Endothelial cell of hepatic sinusoid (primary cell): ENCODE measurements at regions not wholly inside any gene's neighbourhood (a gene's known extent, or its start where the extent isn't known, plus 50 kb on each side); places are given as distances from the start of the nearest gene placed in this dataset.

Source experiments
- in situ Hi-C: cut with HindIII; loops from 2 replicates; pipeline ENCODE4 v1.10.0; 2017; ENCODE audit warnings: low sequenced_read_pairs

DNA sequence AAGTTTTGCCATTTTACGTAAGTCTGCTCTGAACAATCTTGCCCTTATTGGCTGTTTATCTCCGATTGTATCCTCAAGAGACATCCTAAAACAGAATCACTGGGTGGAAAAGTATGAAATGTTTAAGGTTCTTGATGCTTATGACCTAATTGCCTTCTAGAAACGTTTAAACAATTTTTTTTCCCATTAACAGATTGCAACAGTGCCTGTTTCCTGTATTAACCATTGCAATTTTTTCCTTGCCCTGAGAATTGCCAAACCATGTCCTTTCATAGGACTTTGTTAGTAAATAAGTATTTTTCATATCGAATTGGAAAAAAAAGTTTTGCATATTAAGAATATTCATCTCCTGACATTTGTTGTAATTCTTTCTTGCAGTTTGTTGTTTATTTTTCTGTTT, 639.8 kb downstream of the INHBA start:
- in situ Hi-C loops = no loop called here

DNA sequence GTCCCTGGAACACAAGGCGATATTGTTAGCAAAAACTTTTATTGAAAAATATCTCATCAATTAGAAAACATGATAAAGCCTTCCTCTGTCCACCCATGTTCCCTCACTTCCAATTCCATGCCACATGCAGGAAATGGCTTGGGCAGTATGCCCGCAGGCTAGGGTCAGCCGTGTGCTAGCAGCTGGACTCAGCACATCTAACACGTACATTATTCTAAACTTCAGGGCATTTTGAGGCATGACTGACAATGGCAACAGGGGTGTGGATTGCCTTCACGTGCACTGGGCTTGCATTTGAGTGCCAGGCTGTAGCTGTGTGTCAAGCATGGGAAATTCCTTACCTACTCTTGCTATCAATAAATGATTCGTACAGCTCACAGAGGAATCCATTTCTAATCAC, 642.1 kb downstream of the INHBA start:
- in situ Hi-C loops = no loop called here

DNA sequence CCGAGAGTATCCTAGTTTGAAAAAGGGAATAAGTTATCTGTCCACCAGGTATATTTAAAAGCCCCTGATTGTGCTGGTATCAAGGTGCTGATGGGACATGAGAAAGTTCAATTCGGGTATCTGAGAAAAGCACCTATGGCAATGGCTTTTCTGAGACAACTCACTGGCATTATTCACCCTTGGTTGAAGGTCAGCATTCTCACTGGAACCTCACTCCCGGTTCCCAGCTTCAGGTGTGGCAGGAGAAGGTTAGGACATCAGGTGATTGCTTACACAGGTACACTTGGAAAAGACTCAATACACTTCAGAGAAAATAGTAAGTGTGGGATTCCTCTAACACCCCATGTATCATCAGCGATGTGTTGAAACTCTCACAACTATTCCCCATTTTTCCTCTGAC, 643.1 kb downstream of the INHBA start:
- in situ Hi-C loops = loop anchor here (5.0 kb wide), 2 partner anchors 52 to 68 kb away; no protein-coding TSS in a partner anchor

DNA sequence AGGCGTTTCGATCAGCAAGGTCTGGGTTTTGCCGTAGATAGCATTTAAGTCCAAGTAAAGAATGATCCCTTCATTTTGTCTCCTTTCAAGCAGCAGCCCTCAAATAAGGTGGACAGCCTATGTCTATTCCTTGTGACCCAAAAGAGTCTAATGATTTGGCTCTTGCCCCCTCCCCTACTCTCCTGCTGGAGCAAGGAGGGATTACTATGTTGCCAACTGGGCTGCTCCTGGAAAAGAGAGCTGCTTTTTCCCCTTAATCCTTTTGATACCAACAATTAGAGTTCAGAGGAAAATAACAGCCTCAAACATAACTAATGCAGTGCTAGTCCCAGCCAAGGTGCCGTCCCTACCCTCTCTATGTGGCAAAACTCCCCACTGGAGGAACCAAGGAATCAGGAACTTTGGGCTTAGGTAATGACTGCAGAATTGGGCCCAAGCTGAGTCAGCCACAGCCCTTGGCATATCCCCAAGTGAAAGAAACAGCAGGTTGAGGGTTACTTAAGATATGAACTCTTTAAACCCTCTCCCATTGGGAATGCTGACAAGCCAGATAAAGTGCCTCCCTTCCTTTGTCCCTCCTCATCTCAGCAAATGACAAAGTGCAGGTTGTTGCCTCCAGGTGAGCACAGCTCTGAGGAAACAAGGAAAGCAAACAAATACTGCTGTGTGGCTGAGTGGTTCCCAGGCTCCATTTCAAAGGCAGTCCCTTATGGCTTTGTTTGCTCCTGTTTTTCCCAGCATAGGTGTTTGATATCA, 643.7 kb downstream of the INHBA start:
- in situ Hi-C loops = loop anchor here (5.0 kb wide), 2 partner anchors 52 to 68 kb away; no protein-coding TSS in a partner anchor

DNA sequence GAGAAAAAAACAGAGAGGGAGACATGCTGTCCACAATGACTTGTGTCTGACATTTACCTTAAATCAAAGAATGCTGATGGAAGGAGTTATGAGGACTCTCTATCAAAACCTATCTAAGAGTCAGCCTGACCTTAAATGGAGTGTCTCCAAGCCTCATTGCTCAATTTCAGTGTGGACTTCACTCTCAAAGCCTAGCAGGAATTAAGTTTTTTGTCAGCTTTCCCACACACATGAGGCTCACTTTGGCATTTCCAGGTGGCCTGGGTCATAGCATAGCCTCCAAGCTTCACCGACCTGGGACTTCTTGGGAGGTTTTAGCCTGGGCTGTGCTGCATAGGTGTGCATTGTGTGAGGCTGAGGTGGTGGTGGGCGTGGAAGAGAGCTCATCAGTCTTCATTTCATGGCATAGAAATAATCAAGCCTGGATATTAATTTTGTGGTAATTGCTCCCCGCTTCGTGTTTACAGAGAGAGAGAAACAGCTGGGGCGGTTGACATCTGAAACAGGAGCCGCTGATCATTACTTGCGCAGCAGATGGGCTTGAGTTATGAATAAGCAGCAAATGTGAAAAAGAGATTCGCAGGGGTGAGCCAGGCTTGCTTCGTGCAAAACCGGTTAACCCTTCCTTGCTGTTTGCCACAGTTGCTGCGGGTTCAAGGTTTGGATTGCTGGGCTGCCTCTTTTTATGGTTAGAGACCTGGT, 647.8 kb downstream of the INHBA start:
- in situ Hi-C loops = loop anchor here (5.0 kb wide), 2 partner anchors 48 to 72 kb away; no protein-coding TSS in a partner anchor

DNA sequence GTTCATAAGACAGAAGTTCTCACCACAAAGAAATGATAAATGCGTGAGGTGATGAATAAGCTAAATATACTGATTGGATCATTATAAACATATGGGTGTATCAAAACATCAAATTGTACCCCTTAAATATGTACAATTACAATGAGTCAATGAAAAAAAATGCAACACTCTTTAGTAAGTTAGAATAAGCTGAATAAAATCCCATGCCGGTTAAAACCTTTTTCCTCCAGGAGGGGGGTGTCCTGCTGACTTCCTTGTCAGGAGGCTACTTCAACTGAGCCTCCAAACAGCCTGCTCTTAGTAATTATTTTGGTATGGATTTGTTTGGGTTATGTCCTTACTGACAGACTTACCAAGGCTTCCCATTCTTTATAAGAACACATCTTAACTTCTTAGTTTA, 649.1 kb downstream of the INHBA start:
- in situ Hi-C loops = no loop called here

DNA sequence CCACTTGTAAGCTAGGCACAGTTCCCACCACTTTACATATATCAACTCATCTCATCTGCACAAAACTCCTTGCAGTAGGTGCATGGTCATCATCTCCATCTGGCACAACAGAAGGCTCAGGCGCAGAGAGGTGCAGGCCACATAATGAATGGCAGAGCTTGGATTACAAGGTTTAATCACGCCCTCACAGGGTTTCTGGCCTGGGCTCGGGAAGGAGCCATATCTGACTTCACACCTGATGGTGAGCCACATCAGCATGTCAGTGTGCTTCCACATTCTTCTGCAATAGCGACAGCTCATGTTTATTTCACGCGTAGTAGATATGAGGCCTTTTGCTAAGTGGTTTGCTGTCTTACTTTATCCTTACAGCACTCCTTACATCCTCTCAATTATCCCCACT, 650.2 kb downstream of the INHBA start:
- in situ Hi-C loops = no loop called here

DNA sequence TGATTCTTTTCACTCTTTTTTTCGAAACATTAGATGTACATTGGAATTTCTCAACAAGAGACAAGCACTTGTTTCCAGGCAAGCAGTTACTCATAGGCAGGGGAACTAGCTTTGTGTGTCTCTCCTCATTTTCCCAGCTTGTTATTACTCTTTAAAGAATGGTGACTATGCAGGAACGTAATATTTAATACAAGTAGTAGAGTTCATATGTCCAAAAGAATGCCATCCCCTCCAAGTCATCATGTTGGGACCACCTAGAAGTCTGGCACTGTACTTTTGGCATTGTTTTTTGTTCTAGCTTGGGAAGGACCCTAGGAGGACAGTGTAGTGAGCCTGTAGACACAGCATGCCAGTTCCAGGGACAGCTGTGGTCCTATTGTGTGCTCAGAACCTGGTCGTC, 650.7 kb downstream of the INHBA start:
- in situ Hi-C loops = no loop called here

DNA sequence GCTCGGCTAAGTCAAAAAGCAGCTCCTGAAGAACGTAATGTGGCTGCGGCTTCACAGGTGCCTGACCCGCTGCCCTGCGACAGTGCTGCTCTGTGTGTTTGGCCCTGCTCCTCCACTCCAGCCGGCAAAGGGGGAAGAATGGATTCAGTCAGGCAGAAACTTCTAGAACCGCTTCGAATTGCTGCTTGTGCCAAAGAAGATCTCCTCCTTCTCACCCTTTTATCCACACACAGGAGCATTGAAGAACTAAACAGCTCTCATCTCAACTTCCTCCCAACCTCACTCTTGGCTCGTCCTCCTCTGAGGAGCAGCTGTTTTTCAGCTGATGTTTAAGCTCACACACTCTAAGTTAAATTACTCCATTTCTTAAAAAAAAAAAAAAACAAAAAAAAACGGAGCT, 651.4 kb downstream of the INHBA start:
- in situ Hi-C loops = no loop called here

DNA sequence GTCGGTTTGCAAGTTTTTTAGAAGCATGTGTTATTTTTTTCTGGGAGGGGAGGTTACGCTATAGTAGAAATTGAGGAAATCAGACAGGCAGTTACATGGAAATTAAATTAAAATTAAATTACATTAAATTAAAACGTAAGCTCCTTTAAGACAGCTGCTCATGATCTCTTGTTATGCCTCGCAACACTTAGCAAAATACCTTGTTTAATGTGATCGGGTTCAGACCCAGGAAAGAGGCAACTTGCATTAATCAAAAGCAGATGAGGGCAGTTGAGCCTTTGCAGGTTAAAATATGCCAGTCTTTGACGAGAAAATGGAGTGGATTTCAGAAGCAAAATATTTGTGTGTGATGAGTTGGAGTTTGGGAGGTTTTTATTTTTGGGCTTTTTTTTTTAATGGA, 651.8 kb downstream of the INHBA start:
- in situ Hi-C loops = no loop called here

DNA sequence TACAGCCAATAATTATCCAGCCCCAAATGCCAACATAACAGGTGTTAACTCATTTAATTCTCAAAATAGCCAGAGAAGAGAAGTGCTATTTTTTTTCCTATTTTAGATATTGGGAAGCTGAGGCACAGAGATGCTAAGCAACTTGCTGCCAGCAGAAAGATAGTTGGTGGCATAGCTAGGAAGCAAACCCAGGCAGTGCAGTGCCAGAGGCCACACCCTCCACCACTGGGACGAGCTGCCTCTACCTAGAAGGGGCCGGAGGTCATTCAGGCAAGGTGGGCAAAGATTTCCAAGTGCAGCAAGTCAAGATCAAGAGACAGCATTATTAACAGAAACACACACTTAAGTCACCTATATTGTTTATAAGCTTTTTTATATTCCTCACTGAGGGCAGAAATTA, 654.1 kb downstream of the INHBA start:
- in situ Hi-C loops = no loop called here

DNA sequence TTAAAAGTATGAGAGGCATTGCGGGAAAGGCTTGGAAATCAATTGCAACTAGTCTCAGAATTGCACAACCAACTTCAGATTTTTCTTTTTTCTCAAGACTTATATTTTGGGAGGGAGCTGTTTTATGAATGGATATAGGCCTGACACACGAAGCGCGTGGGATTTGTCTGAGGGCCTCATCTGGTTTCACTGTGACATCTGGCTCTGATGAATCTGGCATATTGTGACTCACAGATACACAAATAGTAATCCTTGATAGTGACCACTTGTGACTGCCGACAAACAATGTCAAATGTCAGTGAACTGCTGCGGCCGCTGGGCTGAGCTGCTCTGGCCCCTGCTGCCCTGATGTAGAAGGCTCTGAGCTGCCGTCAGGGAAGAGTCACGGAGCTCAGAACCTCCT, 655.1 kb downstream of the INHBA start:
- in situ Hi-C loops = no loop called here

DNA sequence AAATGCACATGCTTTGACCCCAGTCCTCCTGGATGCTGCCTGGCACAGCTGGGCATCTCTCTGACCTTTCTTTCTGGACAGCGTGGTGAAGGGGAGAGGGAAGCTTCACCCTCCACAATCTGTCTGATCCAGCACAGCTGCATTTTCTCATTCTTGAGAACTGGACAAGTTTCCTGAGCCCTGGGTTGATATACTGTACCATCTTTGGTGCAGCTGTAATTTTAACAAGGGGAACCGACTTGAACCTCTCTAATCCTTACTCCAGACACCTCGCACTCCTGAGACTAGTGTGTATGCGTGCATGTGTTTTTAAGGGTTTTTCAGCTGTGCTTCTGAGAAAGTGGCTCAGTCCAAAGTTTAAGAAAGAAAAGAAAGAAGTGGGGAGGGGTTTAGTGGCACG, 655.7 kb downstream of the INHBA start:
- in situ Hi-C loops = no loop called here

DNA sequence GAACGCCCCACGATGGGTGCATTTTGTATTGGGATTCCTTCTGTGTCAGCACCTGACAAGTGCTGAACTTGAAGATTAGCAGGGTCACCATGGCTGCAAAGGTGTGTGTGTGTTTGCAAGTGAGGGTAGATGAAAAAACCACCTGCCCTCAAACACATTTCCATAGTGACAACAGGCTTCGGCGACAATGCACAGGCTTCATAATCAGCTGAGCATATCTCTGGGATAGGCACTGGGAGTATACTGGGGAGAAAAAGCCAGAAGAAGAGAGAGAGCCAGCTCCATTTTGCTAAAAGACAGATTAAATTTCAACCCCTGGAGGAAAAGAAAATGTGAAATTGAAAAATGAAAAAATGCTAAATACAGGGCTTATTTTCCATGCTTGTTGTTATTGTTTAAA, 656.1 kb downstream of the INHBA start:
- in situ Hi-C loops = no loop called here

DNA sequence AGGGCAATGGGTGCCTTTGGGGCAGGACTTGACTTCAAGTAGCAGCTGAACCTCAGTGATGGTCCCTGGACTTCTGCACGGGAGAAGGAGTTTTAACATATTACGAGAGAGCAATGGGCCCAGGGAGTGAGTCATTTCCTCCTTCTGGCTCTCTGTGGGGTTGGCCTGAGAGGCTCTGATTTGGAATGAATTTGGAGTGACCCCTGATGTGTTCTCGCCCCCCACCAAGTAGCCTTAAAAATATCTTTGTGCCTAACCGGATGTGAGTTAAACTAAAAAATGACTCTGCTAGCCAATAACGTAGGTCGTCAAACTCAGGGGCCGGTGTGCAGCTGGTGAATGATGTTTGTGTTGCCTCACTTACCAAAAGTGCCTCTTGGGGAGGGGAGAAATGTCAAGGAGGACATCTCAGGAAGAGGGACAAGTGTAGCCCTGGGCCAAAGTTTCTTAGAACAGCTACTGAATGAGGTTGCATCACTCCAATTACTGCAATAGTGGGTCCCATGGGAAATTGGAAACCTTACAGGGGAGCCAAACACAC, 656.6 kb downstream of the INHBA start:
- in situ Hi-C loops = no loop called here

DNA sequence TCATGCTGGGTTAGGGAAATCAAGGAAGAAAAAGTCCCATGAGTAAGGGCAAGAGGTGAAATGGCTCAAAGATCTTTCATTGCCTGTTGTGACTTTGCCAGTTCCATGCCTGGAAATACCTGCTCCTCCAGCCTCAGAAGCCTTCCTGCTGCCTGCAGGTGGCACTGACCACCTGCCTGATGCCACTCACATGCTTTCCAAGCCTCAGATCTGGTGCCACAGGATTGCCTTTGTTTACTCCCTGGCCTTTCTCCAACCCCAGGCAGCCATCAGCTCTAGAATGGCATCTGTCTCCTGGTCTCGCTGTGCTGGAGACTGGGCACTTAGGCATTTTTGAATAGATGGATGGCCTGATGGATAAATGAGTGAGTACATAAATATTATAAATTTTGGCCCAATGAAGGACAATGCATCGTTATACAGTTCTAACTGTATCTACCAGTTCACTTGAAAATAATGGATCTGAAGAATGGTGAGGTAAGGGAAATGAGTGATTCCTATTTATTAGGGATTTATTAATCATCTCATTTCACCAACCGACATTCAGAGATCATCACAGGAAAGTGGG, 657.2 kb downstream of the INHBA start:
- in situ Hi-C loops = no loop called here

DNA sequence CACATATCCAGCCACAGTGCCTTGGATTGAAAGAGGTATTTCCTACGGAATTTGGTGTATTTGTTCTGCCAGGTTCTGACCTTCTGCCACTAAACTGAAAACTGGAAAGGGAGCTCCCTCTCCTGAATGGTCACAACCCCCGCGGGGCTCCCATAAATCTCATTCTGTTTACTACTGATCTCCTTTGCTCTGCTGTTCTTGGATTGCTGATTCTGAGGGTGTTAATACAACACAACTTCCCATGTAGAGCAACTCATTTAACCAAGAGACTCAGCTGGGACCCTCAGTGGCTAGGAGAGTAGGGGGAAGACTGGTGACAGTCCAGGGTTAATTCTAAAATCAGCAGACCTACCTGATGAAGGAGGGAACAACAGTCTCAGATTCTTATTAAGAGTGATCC, 662.9 kb downstream of the INHBA start:
- in situ Hi-C loops = no loop called here

DNA sequence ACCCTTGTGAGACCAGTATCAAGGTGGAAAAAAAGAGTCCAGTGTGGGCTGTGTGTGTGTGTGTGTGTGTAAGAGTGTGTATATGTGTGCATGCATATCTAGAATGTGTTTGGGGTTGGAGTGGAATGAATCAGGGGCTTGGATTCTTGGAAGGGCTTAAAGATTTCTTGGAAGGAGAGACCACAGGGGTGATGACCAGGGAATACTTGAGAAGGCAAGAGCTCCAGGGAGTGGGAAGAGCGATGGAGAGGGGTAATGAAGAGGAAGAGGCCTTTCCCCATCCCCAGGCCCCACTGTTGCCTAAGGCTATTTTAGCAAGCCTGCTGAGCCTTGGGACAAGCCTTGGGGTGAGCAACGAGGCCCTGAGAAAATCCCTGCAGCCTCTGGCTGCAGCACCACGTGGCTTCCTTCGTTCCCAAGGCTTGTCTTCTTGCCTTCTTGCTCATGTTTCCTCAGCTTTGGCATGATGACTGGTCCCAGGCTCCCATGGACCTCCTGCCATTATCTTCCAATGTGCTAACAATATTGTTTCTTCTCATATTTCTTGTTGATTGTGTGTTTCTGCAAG, 663.4 kb downstream of the INHBA start:
- in situ Hi-C loops = no loop called here

DNA sequence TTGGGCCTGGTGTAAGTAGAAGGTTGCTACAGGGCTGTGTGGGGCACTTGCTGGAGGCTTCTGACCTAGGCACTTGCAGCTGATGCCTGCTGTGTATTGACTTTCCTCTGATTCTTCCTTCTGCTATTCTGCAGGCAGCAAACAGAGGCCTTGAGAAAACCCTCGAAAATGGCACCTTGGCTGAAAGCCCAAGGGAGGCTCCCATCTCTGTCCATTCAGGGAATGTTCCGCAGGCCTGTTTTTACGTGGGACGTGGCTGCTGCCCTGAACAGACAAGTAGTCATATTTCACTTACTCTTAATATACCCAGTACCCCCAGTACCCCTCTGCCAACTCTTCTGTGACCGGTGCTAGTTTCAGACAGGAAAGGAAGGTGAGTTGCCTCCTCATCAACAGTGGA, 664.7 kb downstream of the INHBA start:
- in situ Hi-C loops = no loop called here

DNA sequence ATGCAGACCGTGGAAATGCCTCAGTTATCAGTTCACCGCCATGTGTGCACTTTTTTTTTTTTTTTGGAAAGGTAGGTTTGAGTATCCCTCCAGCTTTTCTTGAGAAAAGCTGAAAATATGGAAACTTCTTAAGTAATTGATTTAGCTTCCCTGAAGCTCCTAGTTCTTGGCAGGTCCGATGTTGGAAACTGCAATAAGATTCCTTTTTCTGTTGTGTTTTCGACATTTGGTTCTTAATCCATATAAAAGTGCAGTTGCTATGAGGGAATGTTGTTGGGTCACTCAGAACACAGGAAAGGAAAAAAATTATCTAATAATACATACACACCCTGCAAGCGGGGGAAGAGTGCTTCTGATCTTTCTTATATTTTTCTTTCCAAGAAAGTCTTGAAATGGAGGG, 665.2 kb downstream of the INHBA start:
- in situ Hi-C loops = no loop called here

DNA sequence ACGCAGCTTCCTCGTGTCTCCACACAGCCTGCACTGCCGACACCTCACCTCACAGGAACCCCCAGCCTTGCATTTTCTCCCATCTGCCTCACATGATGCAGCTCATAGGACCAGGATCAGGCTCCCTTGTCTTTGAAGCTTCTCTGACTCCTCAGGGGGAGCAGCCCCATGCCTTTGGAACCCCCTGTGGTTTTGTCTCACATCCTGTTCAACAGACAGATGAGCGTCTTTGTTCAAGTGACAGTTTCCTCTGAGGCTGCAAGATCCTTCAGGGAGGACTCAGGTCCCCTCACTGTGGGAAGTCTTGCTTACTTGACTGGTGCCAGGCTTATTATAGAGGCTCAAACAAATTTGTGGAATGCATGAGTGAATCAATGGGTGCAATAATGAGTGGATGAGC, 667.1 kb downstream of the INHBA start:
- in situ Hi-C loops = no loop called here

DNA sequence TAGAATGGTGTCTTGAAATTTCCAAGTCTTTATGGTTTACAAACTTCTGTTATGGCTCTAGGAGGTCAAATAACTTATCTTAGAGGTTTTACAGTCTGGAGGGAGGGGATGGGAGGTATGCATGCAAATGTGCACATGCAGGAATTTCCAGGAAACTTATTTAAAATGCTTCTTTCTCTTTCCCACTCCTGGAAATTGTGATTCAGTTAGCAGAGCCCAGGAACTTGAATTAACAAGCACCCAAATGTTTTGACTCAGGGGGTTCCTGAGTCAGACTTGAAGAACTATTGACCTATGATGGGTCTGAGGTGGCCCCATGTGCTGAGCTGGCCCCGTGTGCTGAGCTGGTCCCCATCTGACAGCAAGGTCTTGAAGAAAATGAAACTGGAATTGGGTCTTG, 669.4 kb downstream of the INHBA start:
- in situ Hi-C loops = no loop called here
